MM.1S (cell line): ENCODE measurements at regions not wholly inside any gene's neighbourhood (a gene's known extent, or its start where the extent isn't known, plus 50 kb on each side); places are given as distances from the start of the nearest gene placed in this dataset.

Source experiments
- EZH2phosphoT487 ChIP-seq: fragments of 300-600 bp; sonication (generic); IDR thresholded peaks from 2 replicates; pipeline ENCODE4 v1.6.1; 2018; ENCODE audit warnings: antibody characterized with exemption, low read length
- TF ChIP-seq, protein P1 (sequence below): fragments of 300-600 bp; sonication (generic); IDR thresholded peaks from 2 replicates; pipeline ENCODE4 v1.5.1; 2016; ENCODE audit warnings: antibody characterized with exemption, low read length, mixed read lengths

DNA sequence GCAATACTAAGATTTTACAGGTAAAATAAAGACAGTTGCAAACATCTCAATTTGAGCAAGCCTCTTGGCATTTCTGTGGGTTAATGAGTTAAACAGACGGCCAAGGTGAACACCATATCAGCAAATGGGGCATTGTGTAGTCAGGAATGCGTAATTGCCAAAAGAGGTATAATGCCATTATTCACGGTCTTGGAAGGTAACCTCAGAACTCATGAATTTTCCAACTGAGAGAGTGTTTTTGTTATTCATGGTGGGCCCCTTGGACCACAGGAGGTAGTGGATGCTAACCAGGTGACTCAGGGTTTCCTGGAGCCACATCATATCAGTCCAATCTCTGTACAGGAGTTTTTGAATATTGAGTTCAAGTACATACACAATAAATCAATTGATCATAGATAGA lies 368.0 kb upstream of the TECRL start:
- TF ChIP-seq, protein P1, sequence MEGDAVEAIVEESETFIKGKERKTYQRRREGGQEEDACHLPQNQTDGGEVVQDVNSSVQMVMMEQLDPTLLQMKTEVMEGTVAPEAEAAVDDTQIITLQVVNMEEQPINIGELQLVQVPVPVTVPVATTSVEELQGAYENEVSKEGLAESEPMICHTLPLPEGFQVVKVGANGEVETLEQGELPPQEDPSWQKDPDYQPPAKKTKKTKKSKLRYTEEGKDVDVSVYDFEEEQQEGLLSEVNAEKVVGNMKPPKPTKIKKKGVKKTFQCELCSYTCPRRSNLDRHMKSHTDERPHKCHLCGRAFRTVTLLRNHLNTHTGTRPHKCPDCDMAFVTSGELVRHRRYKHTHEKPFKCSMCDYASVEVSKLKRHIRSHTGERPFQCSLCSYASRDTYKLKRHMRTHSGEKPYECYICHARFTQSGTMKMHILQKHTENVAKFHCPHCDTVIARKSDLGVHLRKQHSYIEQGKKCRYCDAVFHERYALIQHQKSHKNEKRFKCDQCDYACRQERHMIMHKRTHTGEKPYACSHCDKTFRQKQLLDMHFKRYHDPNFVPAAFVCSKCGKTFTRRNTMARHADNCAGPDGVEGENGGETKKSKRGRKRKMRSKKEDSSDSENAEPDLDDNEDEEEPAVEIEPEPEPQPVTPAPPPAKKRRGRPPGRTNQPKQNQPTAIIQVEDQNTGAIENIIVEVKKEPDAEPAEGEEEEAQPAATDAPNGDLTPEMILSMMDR = no peak
- no peak for TF ChIP-seq EZH2phosphoT487
